SK-N-SH (cell line): ENCODE measurements at regions not wholly inside any gene's neighbourhood (a gene's known extent, or its start where the extent isn't known, plus 50 kb on each side); places are given as distances from the start of the nearest gene placed in this dataset.

Experiments
- CTCF ChIA-PET: fragments of 300-600, 350-600 bp; formaldehyde crosslinking; extraction: SDS; loops from one replicate; lab custom pipeline; 2021; lab: Yijun Ruan, JAX
- POLR2A ChIA-PET: fragments of 350-600 bp; sonication (Branson Sonifier 250); formaldehyde crosslinking; extraction: SDS; loops from one replicate; lab custom pipeline; 2020; ENCODE audit warnings: antibody characterized with exemption, inconsistent platforms; lab: Yijun Ruan, JAX
- DNase-seq: peaks from one replicate; pipeline ENCODE4 v3.0.0; 2012
- H2AFZ ChIP-seq: fragments of 200-600 bp; sonication (generic); 2 replicates; pipeline ENCODE4 v1.8.1; 2016; ENCODE audit warnings: antibody characterized with exemption, mild to moderate bottlenecking, low read depth
- H3F3A ChIP-seq: fragments of 200-600 bp; sonication (generic); replicated peaks from 2 replicates; pipeline ENCODE3; 2016; ENCODE audit warnings: antibody characterized with exemption, mild to moderate bottlenecking; ENCODE audit not compliant: insufficient read depth
- H3K27ac ChIP-seq, 2 experiments: fragments of 200-500 bp in 1 of 2; fragments of 200-600 bp in 1 of 2; sonication (Bioruptor generic) in 1 of 2; sonication (generic), shearing (Covaris generic) in 1 of 2; 2 replicates each; pipeline versions ENCODE4 v1.5.1 to v1.6.1; 2014 to 2016; ENCODE audit warnings: low read depth in 2 of 2, inconsistent platforms in 1 of 2, low read length in 1 of 2, mild to moderate bottlenecking in 1 of 2, mixed read lengths in 1 of 2
- H3K27me3 ChIP-seq: fragments of 200-600 bp; sonication (generic), shearing (Covaris generic); 2 replicates; pipeline ENCODE4 v1.6.1; 2016; ENCODE audit warnings: mixed run types; ENCODE audit not compliant: insufficient read depth
- H3K36me3 ChIP-seq, 2 experiments: fragments of 200-500 bp in 1 of 2; fragments of 200-600 bp in 1 of 2; sonication (Bioruptor generic) in 1 of 2; sonication (generic) in 1 of 2; replicated peaks in 1 of 2; 2 replicates each; pipeline versions ENCODE3 to v1.5.1; 2014 to 2016; ENCODE audit warnings: low read length in 1 of 2, mild to moderate bottlenecking in 1 of 2; ENCODE audit not compliant: insufficient read depth in 2 of 2, control insufficient read depth in 1 of 2
- H3K4me1 ChIP-seq, 2 experiments: fragments of 200-500 bp in 1 of 2; fragments of 200-600 bp in 1 of 2; sonication (Bioruptor generic) in 1 of 2; sonication (generic), shearing (Covaris generic) in 1 of 2; 2 replicates each; pipeline versions ENCODE4 v1.5.1 to v1.6.1; 2014 to 2016; ENCODE audit warnings: low read depth in 1 of 2, low read length in 1 of 2, mixed run types in 1 of 2; ENCODE audit not compliant: insufficient read depth in 2 of 2, control insufficient read depth in 1 of 2
- H3K4me2 ChIP-seq: fragments of 200-600 bp; sonication (generic), shearing (Covaris generic); 2 replicates; pipeline ENCODE4 v1.6.1; 2017; ENCODE audit warnings: mixed run types
- H3K4me3 ChIP-seq, 2 experiments: fragments of 200-500 bp in 1 of 2; fragments of 200-600 bp in 1 of 2; sonication (Bioruptor generic) in 1 of 2; sonication (generic), shearing (Covaris generic) in 1 of 2; 2 replicates each; pipeline versions ENCODE4 v1.5.1 to v1.8.1; 2014 to 2016; ENCODE audit warnings: low read depth in 2 of 2, inconsistent platforms in 1 of 2, low read length in 1 of 2, mild to moderate bottlenecking in 1 of 2, mixed read lengths in 1 of 2, moderate library complexity in 1 of 2
- H3K79me2 ChIP-seq: fragments of 200-600 bp; sonication (generic); 2 replicates; pipeline ENCODE4 v1.8.1; 2017; ENCODE audit warnings: mild to moderate bottlenecking; ENCODE audit not compliant: insufficient read depth
- H3K9ac ChIP-seq: fragments of 200-600 bp; sonication (generic); 2 replicates; pipeline ENCODE4 v1.6.1; 2017; ENCODE audit warnings: mixed run types
- H3K9me2 ChIP-seq: fragments of 200-600 bp; sonication (generic); 2 replicates; pipeline ENCODE4 v1.6.1; 2017; ENCODE audit warnings: mixed run types
- H3K9me3 ChIP-seq: fragments of 200-600 bp; sonication (generic); 2 replicates; pipeline ENCODE4 v1.6.1; 2017; ENCODE audit warnings: mixed run types, mild to moderate bottlenecking, moderate library complexity
- H4K20me1 ChIP-seq: fragments of 200-600 bp; sonication (generic); 2 replicates; pipeline ENCODE4 v1.6.1; 2017; ENCODE audit warnings: mild to moderate bottlenecking, mixed run types; ENCODE audit not compliant: insufficient read depth
- CHD2 ChIP-seq: fragments of 150-350 bp; IDR thresholded peaks from 2 replicates; pipeline ENCODE4 v1.6.1; 2018; ENCODE audit warnings: low read length; ENCODE audit not compliant: partially characterized antibody
- ELF1 ChIP-seq: IDR thresholded peaks from 2 replicates; pipeline ENCODE4 v1.4.0; 2012
- EP300 ChIP-seq, 2 experiments: IDR thresholded peaks; 2 replicates each; pipeline versions ENCODE4 v1.4.0 to v1.6.1; 2012; ENCODE audit warnings: borderline replicate concordance in 1 of 2, low read depth in 1 of 2, low read length in 1 of 2
- FOXM1 ChIP-seq: IDR thresholded peaks from 2 replicates; pipeline ENCODE4 v1.4.0; 2012; ENCODE audit warnings: low read depth, mild to moderate bottlenecking
- GATA2 ChIP-seq: sonication (generic); formaldehyde crosslinking; IDR thresholded peaks from 2 replicates; pipeline ENCODE4 v1.5.0; 2020; ENCODE audit warnings: mild to moderate bottlenecking, missing genetic modification reagents
- MXI1 ChIP-seq: IDR thresholded peaks from 2 replicates; pipeline ENCODE4 v1.6.1; 2012; ENCODE audit warnings: mild to moderate bottlenecking, low read depth, low read length, improper control_type of control experiment
- NFIC ChIP-seq: IDR thresholded peaks from 2 replicates; pipeline ENCODE4 v1.4.0; 2012; ENCODE audit warnings: borderline replicate concordance
- RXRA ChIP-seq: IDR thresholded peaks from 2 replicates; pipeline ENCODE4 v1.4.0; 2012; ENCODE audit warnings: low read depth, mild to moderate bottlenecking, borderline replicate concordance
- SMC3 ChIP-seq: IDR thresholded peaks from 2 replicates; pipeline ENCODE4 v1.6.1; 2012; ENCODE audit warnings: low read depth, low read length, improper control_type of control experiment
- TAF1 ChIP-seq: IDR thresholded peaks from 2 replicates; pipeline ENCODE4 v1.6.1; 2012; ENCODE audit warnings: low read depth, mild to moderate bottlenecking, low read length, moderate library complexity, borderline replicate concordance
- TCF12 ChIP-seq: IDR thresholded peaks from 2 replicates; pipeline ENCODE4 v1.4.0; 2012
- TEAD4 ChIP-seq: IDR thresholded peaks from 2 replicates; pipeline ENCODE4 v1.4.0; 2012; ENCODE audit warnings: mild to moderate bottlenecking, borderline replicate concordance; ENCODE audit not compliant: insufficient read depth
- WGBS: methylation state at CpG from one replicate; pipeline ENCODE4 v1.1.6; 2017; ENCODE audit warnings: low lambda C conversion rate; 5-methylcytosine and 5-hydroxymethylcytosine counted together
- TF ChIP-seq, protein P1 (sequence below): IDR thresholded peaks from 2 replicates; pipeline ENCODE4 v1.4.0; 2012; ENCODE audit warnings: low read depth, borderline replicate concordance
- TF ChIP-seq, protein P2 (sequence below): fragments of 150-350 bp; IDR thresholded peaks from 2 replicates; pipeline ENCODE4 v1.6.1; 2016; ENCODE audit warnings: mild to moderate bottlenecking, low read depth, low read length
- TF ChIP-seq, protein P3 (sequence below): IDR thresholded peaks from 2 replicates; pipeline ENCODE4; 2012

DNA sequence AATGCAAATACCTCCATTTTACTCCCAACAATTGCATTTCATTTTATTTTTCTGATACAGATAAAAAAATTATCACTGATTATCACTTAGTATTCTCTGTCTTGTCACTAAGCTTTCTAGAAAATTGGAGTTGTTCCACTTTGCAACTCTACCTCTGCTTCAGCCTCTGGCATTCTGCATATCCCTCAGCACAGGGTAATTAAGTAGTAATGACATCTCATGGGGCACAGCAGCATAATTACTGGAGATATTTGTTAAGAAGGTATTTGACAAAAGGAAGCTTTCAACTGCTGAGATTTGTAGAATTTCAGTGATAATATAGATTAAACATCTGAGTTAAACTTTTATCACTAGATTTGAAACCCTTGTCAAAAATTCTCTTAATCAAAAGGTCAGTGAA, 446.2 kb downstream of the HTR1A start:
- Histone ChIP-seq H3K27me3 (no peaks in the 10 kb centered on the region), H3F3A (no peaks in the 10 kb centered on the region), H3K4me2 (no peak overlapping the region), H3K9ac (no peak overlapping the region), H4K20me1 (no peaks in the 10 kb centered on the region), H3K36me3 (no peaks in the 10 kb centered on the region), H3K4me3 (no peak overlapping the region), H3K79me2 (no peaks in the 10 kb centered on the region), H2AFZ (no peak overlapping the region), H3K27ac (no peak overlapping the region), H3K9me3 (no peaks in the 10 kb centered on the region), H3K9me2 (no peaks in the 10 kb centered on the region), H3K4me1 (no peaks in the 10 kb centered on the region)
- TF ChIP-seq NFIC: no peak
- TF ChIP-seq GATA2: no peak
- no peak for TF ChIP-seq MXI1
- TF ChIP-seq SMC3: no peak
- TF ChIP-seq EP300 (IDR thresholded peaks at IDR 0.05; ENCODE audit: borderline replicate concordance in 1 of 2, low read depth in 1 of 2, low read length in 1 of 2): no peak
- TF ChIP-seq, protein P1, sequence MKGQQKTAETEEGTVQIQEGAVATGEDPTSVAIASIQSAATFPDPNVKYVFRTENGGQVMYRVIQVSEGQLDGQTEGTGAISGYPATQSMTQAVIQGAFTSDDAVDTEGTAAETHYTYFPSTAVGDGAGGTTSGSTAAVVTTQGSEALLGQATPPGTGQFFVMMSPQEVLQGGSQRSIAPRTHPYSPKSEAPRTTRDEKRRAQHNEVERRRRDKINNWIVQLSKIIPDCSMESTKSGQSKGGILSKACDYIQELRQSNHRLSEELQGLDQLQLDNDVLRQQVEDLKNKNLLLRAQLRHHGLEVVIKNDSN: no peak
- TF ChIP-seq ELF1: no peak
- no peak for TF ChIP-seq TAF1
- TF ChIP-seq, protein P2, sequence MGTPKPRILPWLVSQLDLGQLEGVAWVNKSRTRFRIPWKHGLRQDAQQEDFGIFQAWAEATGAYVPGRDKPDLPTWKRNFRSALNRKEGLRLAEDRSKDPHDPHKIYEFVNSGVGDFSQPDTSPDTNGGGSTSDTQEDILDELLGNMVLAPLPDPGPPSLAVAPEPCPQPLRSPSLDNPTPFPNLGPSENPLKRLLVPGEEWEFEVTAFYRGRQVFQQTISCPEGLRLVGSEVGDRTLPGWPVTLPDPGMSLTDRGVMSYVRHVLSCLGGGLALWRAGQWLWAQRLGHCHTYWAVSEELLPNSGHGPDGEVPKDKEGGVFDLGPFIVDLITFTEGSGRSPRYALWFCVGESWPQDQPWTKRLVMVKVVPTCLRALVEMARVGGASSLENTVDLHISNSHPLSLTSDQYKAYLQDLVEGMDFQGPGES: no peak
- TF ChIP-seq, protein P3, sequence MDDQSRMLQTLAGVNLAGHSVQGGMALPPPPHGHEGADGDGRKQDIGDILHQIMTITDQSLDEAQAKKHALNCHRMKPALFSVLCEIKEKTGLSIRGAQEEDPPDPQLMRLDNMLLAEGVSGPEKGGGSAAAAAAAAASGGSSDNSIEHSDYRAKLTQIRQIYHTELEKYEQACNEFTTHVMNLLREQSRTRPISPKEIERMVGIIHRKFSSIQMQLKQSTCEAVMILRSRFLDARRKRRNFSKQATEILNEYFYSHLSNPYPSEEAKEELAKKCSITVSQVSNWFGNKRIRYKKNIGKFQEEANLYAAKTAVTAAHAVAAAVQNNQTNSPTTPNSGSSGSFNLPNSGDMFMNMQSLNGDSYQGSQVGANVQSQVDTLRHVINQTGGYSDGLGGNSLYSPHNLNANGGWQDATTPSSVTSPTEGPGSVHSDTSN: no peak
- TF ChIP-seq CHD2: no peak
- DNase-seq: no peak
- ChIA-PET CTCF (interaction anchor here (0.6 kb wide), 1 partner anchor 216 kb away, joined by 3 read pairs; no protein-coding TSS in a partner anchor), POLR2A (no interaction called here)

DNA sequence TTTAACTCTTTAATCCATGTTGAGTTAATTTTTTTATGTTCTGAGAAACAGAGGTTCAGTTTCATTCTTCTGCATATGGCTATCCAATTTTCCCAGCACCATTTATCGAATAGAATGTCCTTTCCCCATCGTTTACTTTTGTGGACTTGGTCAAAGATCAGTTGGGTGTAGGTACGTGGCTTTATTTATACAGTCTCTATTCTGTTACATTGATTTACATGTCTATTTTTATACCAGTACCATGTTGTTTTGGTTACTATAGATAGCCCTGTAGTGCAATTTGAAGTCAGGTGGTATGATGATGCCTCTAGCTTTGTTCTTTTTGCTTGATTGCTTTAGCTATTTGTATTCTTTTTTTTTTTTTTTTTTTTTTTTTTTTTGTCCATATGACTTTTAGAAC, 462.0 kb downstream of the HTR1A start:
- POLR2A ChIA-PET: no interaction called here
- WGBS: 2% methylated on average over 3 of the region's 3 CpGs

More for the DNA sequence above, 462.0 kb downstream of the HTR1A start:
- Histone ChIP-seq H3K9ac (no peak overlapping the region), H4K20me1 (no peaks in the 10 kb centered on the region), H3F3A (no peaks in the 10 kb centered on the region), H3K4me1 (no peaks in the 10 kb centered on the region), H3K4me2 (no peak overlapping the region), H3K27me3 (no peaks in the 10 kb centered on the region), H3K36me3 (no peaks in the 10 kb centered on the region), H3K9me2 (no peaks in the 10 kb centered on the region), H3K27ac (no peak overlapping the region), H3K4me3 (no peak overlapping the region), H2AFZ (no peak overlapping the region), H3K9me3 (no peaks in the 10 kb centered on the region; the same call in 1 of the 2 replicates), H3K79me2 (no peaks in the 10 kb centered on the region)
- no peak for DNase-seq
- TF ChIP-seq RXRA (no peak), TCF12 (no peak), TEAD4 (no peak), FOXM1 (no peak)
- CTCF ChIA-PET: no interaction called here
